ENCODE measurements at regions not wholly inside any gene's neighbourhood (a gene's known extent, or its start where the extent isn't known, plus 50 kb on each side); places are given as distances from the start of the nearest gene placed in this dataset.

- no peak for TF ChIP-seq MAFG (CRISPR knock-in tag; IDR thresholded peaks at IDR 0.05)
- TF ChIP-seq, protein P1, sequence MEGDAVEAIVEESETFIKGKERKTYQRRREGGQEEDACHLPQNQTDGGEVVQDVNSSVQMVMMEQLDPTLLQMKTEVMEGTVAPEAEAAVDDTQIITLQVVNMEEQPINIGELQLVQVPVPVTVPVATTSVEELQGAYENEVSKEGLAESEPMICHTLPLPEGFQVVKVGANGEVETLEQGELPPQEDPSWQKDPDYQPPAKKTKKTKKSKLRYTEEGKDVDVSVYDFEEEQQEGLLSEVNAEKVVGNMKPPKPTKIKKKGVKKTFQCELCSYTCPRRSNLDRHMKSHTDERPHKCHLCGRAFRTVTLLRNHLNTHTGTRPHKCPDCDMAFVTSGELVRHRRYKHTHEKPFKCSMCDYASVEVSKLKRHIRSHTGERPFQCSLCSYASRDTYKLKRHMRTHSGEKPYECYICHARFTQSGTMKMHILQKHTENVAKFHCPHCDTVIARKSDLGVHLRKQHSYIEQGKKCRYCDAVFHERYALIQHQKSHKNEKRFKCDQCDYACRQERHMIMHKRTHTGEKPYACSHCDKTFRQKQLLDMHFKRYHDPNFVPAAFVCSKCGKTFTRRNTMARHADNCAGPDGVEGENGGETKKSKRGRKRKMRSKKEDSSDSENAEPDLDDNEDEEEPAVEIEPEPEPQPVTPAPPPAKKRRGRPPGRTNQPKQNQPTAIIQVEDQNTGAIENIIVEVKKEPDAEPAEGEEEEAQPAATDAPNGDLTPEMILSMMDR (CRISPR knock-in tag; IDR thresholded peaks at IDR 0.05), result no peak
- no peak for TF ChIP-seq ZFP41 (CRISPR knock-in tag; IDR thresholded peaks at IDR 0.05; ENCODE audit: borderline replicate concordance)
- no peak for TF ChIP-seq ZNF138 (CRISPR knock-in tag; IDR thresholded peaks at IDR 0.05; ENCODE audit: low read depth)
- TF ChIP-seq FOXK2 (IDR thresholded peaks at IDR 0.05), result no peak
- TF ChIP-seq JUNB (CRISPR knock-in tag; IDR thresholded peaks at IDR 0.05; ENCODE audit: borderline replicate concordance), result no peak
- no peak for TF ChIP-seq ZNF724P (CRISPR knock-in tag; IDR thresholded peaks at IDR 0.05; ENCODE audit: borderline replicate concordance)
- TF ChIP-seq, protein P2, sequence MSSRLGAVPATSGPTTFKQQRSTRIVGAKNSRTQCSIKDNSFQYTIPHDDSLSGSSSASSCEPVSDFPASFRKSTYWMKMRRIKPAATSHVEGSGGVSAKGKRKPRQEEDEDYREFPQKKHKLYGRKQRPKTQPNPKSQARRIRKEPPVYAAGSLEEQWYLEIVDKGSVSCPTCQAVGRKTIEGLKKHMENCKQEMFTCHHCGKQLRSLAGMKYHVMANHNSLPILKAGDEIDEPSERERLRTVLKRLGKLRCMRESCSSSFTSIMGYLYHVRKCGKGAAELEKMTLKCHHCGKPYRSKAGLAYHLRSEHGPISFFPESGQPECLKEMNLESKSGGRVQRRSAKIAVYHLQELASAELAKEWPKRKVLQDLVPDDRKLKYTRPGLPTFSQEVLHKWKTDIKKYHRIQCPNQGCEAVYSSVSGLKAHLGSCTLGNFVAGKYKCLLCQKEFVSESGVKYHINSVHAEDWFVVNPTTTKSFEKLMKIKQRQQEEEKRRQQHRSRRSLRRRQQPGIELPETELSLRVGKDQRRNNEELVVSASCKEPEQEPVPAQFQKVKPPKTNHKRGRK (CRISPR knock-in tag; IDR thresholded peaks at IDR 0.05), result no peak
- no peak for TF ChIP-seq IRF1 (CRISPR knock-in tag; IDR thresholded peaks at IDR 0.05; ENCODE audit: low read depth)
- TF ChIP-seq NCOA5 (CRISPR knock-in tag; IDR thresholded peaks at IDR 0.05), result no peak
- TF ChIP-seq ZBTB10 (CRISPR knock-in tag; IDR thresholded peaks at IDR 0.05; ENCODE audit: borderline replicate concordance), result no peak
Observed at GRCh38 chr4:73685052-73685451, 55.3 kb upstream of the CXCL8 start.
